Colonic mucosa (tissue), 4 donors: ENCODE measurements at regions not wholly inside any gene's neighbourhood (a gene's known extent, or its start where the extent isn't known, plus 50 kb on each side); places are given as distances from the start of the nearest gene placed in this dataset.

ENCODE experiments used
- DNase-seq: peaks from one replicate; pipeline ENCODE4 v3.0.0-alpha.2; 2020
- H3K27ac ChIP-seq: fragments of 200-600 bp; one replicate; pipeline ENCODE4 v1.8.0; 2021
- H3K27me3 ChIP-seq: fragments of 200-600 bp; one replicate; pipeline ENCODE4 v1.8.0; 2021
- H3K36me3 ChIP-seq: fragments of 200-600 bp; one replicate; pipeline ENCODE4 v1.8.0; 2021
- H3K4me1 ChIP-seq: fragments of 200-600 bp; one replicate; pipeline ENCODE4 v1.8.0; 2021; ENCODE audit warnings: mild to moderate bottlenecking
- H3K4me3 ChIP-seq: fragments of 200-600 bp; one replicate; pipeline ENCODE4 v1.8.0; 2021
- H3K9ac ChIP-seq, 2 donors: one replicate each; pipeline ENCODE4 v1.7.0; 2013; ENCODE audit warnings: control low read depth in 2 of 2, low read depth in 2 of 2, low read length in 2 of 2
- H3K9me3 ChIP-seq: fragments of 200-600 bp; one replicate; pipeline ENCODE4 v1.8.0; 2021
- CTCF ChIP-seq: fragments of 200-600 bp; IDR thresholded peaks from one replicate; pipeline ENCODE4 v1.8.0; 2022; ENCODE audit warnings: antibody characterized with exemption, mild to moderate bottlenecking
- intact Hi-C: fragments of 100-400 bp; cut with DNase I; formaldehyde crosslinking; loops from one replicate; pipeline ENCODE4 v1.14.1; 2022
- donor health status: healthy.
- donor health status: DM: no; HTN: no; CAD: no.
- donor health status: DM: no; HTN: no; CAD: no.

GRCh38 chr17:52789829-52790228 is 631.3 kb upstream of the CA10 start:
- no peaks in the 10 kb centered on the region for H3K4me1 ChIP-seq
- TF ChIP-seq CTCF = no peak
- H3K27ac ChIP-seq = no peak overlapping the region
- intact Hi-C loops = no loop called here
- no peaks in the 10 kb centered on the region for H3K27me3 ChIP-seq
- no peak overlapping the region for H3K4me3 ChIP-seq
- no peak overlapping the region for H3K9ac ChIP-seq
- no peaks in the 10 kb centered on the region for H3K9me3 ChIP-seq
- DNase-seq = no peak
- H3K36me3 ChIP-seq = no peaks in the 10 kb centered on the region

- Histone ChIP-seq H3K9me3 (no peaks in the 10 kb centered on the region), H3K9ac (no peak overlapping the region), H3K4me1 (no peaks in the 10 kb centered on the region), H3K27me3 (no peaks in the 10 kb centered on the region), H3K27ac (no peak overlapping the region), H3K4me3 (no peak overlapping the region), H3K36me3 (no peaks in the 10 kb centered on the region)
- DNase-seq = no peak
- no peak for TF ChIP-seq CTCF
- intact Hi-C loops = no loop called here
These were observed 617.7 kb upstream of the CA10 start for GRCh38 chr17:52776234-52776633.

GRCh38 chr17:52762794-52763167 is 604.3 kb upstream of the CA10 start:
- TF ChIP-seq CTCF = no peak
- H3K36me3 ChIP-seq = no peaks in the 10 kb centered on the region
- intact Hi-C loops = no loop called here
- H3K9ac ChIP-seq = no peak overlapping the region
- H3K27ac ChIP-seq = no peak overlapping the region
- no peak overlapping the region for H3K4me3 ChIP-seq
- no peaks in the 10 kb centered on the region for H3K9me3 ChIP-seq
- no peak for DNase-seq
- no peaks in the 10 kb centered on the region for H3K4me1 ChIP-seq
- H3K27me3 ChIP-seq = no peaks in the 10 kb centered on the region

GRCh38 chr17:52762147-52762793 is 603.8 kb upstream of the CA10 start:
- DNase-seq = no peak
- no peaks in the 10 kb centered on the region for H3K27me3 ChIP-seq
- TF ChIP-seq CTCF = no peak
- no peaks in the 10 kb centered on the region for H3K4me1 ChIP-seq
- H3K9ac ChIP-seq = no peak overlapping the region
- no peak overlapping the region for H3K4me3 ChIP-seq
- no peaks in the 10 kb centered on the region for H3K9me3 ChIP-seq
- intact Hi-C loops = no loop called here
- no peaks in the 10 kb centered on the region for H3K36me3 ChIP-seq
- no peak overlapping the region for H3K27ac ChIP-seq

- no peaks in the 10 kb centered on the region for H3K36me3 ChIP-seq
- H3K27ac ChIP-seq = no peak overlapping the region
- no peak overlapping the region for H3K9ac ChIP-seq
- H3K4me3 ChIP-seq = no peak overlapping the region
- H3K27me3 ChIP-seq = no peaks in the 10 kb centered on the region
- DNase-seq = no peak
- H3K4me1 ChIP-seq = no peaks in the 10 kb centered on the region
- intact Hi-C loops = no loop called here
- no peak for TF ChIP-seq CTCF
- H3K9me3 ChIP-seq = no peaks in the 10 kb centered on the region
These were observed 601.4 kb upstream of the CA10 start for GRCh38 chr17:52759864-52760263.

GRCh38 chr17:52758481-52758880 is 600.0 kb upstream of the CA10 start:
- H3K27me3 ChIP-seq = no peaks in the 10 kb centered on the region
- intact Hi-C loops = no loop called here

More at GRCh38 chr17:52758481-52758880, 600.0 kb upstream of the CA10 start:
- Histone ChIP-seq H3K36me3 (no peaks in the 10 kb centered on the region), H3K9ac (no peak overlapping the region), H3K9me3 (no peaks in the 10 kb centered on the region), H3K27ac (no peak overlapping the region), H3K4me3 (no peak overlapping the region), H3K4me1 (no peaks in the 10 kb centered on the region)
- no peak for DNase-seq
- TF ChIP-seq CTCF = no peak
